OCI-LY1 (cell line): ENCODE measurements at regions not wholly inside any gene's neighbourhood (a gene's known extent, or its start where the extent isn't known, plus 50 kb on each side); places are given as distances from the start of the nearest gene placed in this dataset.

Experiments
- CTCF ChIP-seq: fragments of 200-600 bp; sonication (generic), shearing (Covaris generic); IDR thresholded peaks from 2 replicates; pipeline ENCODE4 v1.5.1; 2017; ENCODE audit warnings: mild to moderate bottlenecking, antibody characterized with exemption, low read length, moderate library complexity, mixed read lengths
- EZH2 ChIP-seq: fragments of 200-600 bp; sonication (generic), shearing (Covaris generic); IDR thresholded peaks from 2 replicates; pipeline ENCODE4 v1.8.0; 2017; ENCODE audit warnings: borderline replicate concordance, mixed run types, mild to moderate bottlenecking, antibody characterized with exemption, low read length, moderate library complexity, mixed read lengths

- TF ChIP-seq CTCF (no peak), EZH2 (no peak)
These were observed 1282.2 kb upstream of the ZEB2 start for GRCh38 chr2:145802133-145802532.
